ENCODE measurements at regions not wholly inside any gene's neighbourhood (a gene's known extent, or its start where the extent isn't known, plus 50 kb on each side); places are given as distances from the start of the nearest gene placed in this dataset.

GRCh38 chr2:186977433-186978045 lies 128.6 kb upstream of the ZSWIM2 start:
- TF ChIP-seq HOXA7 (CRISPR knock-in tag; IDR thresholded peaks at IDR 0.05; ENCODE audit: borderline replicate concordance) = no peak
- no peak for TF ChIP-seq ZNF398 (tag by site-specific recombination; IDR thresholded peaks at IDR 0.05)
- TF ChIP-seq ZBTB44 (tag by site-specific recombination; IDR thresholded peaks at IDR 0.05) = no peak
- TF ChIP-seq KLF9 (tag by site-specific recombination; IDR thresholded peaks at IDR 0.05; ENCODE audit: low read depth) = no peak
- no peak for TF ChIP-seq ZNF292 (tag by site-specific recombination; IDR thresholded peaks at IDR 0.05; ENCODE audit: borderline replicate concordance, low read depth)
- no peak for TF ChIP-seq TRIM28 (IDR thresholded peaks at IDR 0.05; ENCODE audit: borderline replicate concordance, low read length)
- no peak for TF ChIP-seq ZEB2 (tag by site-specific recombination; IDR thresholded peaks at IDR 0.05)
- no peak for TF ChIP-seq ZNF324 (tag by site-specific recombination; IDR thresholded peaks at IDR 0.05)
- no peak for TF ChIP-seq MYNN (tag by site-specific recombination; IDR thresholded peaks at IDR 0.05; ENCODE audit: borderline replicate concordance)
- no peak for TF ChIP-seq ZNF221 (tag by site-specific recombination; IDR thresholded peaks at IDR 0.05; ENCODE audit: borderline replicate concordance)
- no peak for TF ChIP-seq ZBTB7A (tag by site-specific recombination; IDR thresholded peaks at IDR 0.05; ENCODE audit: low read depth)
- TF ChIP-seq PBX3 (CRISPR knock-in tag; IDR thresholded peaks at IDR 0.05) = no peak

All from HEK293 (cell line).